ENCODE measurements at regions not wholly inside any gene's neighbourhood (a gene's known extent, or its start where the extent isn't known, plus 50 kb on each side); places are given as distances from the start of the nearest gene placed in this dataset.

GRCh38 chr21:39095681-39096080 lies 87.6 kb downstream of the PSMG1 start:
- no peak overlapping the region for H3K27ac ChIP-seq (replicated peaks)

GRCh38 chr21:39094847-39095579 lies 88.2 kb downstream of the PSMG1 start:
- Histone ChIP-seq H3K27me3 (ENCODE audit: insufficient read depth, poor library complexity, severe bottlenecking) (no peaks in the 10 kb centered on the region), H3K4me3 (replicated peaks; ENCODE audit: insufficient read depth, low read length) (no peak overlapping the region), H3K27ac (replicated peaks) (peak overlapping the region; percentile 59)
- TF ChIP-seq REST (IDR thresholded peaks at IDR 0.05; ENCODE audit: insufficient replicate concordance, low read depth) (no peak), SPI1 (IDR thresholded peaks at IDR 0.05; ENCODE audit: borderline replicate concordance, low read depth) (no peak), POLR2AphosphoS5 (IDR thresholded peaks at IDR 0.05; ENCODE audit: low read depth) (no peak), CTCF (IDR thresholded peaks at IDR 0.05; ENCODE audit: insufficient read depth, low read length) (no peak), GABPA (IDR thresholded peaks at IDR 0.05; ENCODE audit: low read depth) (no peak)
- no peak for DNase-seq (ENCODE audit: low read depth in 1 of 2, low spot score in 1 of 2)

More at GRCh38 chr21:39095681-39096080, 87.6 kb downstream of the PSMG1 start:
- no peak for DNase-seq (ENCODE audit: low read depth in 1 of 2, low spot score in 1 of 2)
- TF ChIP-seq REST (IDR thresholded peaks at IDR 0.05; ENCODE audit: insufficient replicate concordance, low read depth) (no peak), SPI1 (IDR thresholded peaks at IDR 0.05; ENCODE audit: borderline replicate concordance, low read depth) (no peak), CTCF (IDR thresholded peaks at IDR 0.05; ENCODE audit: insufficient read depth, low read length) (no peak), POLR2AphosphoS5 (IDR thresholded peaks at IDR 0.05; ENCODE audit: low read depth) (no peak), GABPA (IDR thresholded peaks at IDR 0.05; ENCODE audit: low read depth) (no peak)
- Histone ChIP-seq H3K4me3 (replicated peaks; ENCODE audit: insufficient read depth, low read length) (no peak overlapping the region), H3K27me3 (ENCODE audit: insufficient read depth, poor library complexity, severe bottlenecking) (no peaks in the 10 kb centered on the region)

GRCh38 chr21:39094087-39094780 lies 89.0 kb downstream of the PSMG1 start:
- peak overlapping the region; percentile 59 for H3K27ac ChIP-seq (replicated peaks)
- TF ChIP-seq REST (IDR thresholded peaks at IDR 0.05; ENCODE audit: insufficient replicate concordance, low read depth) (no peak), SPI1 (IDR thresholded peaks at IDR 0.05; ENCODE audit: borderline replicate concordance, low read depth) (peak; percentile 96)
- DNase-seq (ENCODE audit: low read depth in 1 of 2, low spot score in 1 of 2), result peak; percentile 57
- no peaks in the 10 kb centered on the region for H3K27me3 ChIP-seq (ENCODE audit: insufficient read depth, poor library complexity, severe bottlenecking)
- no peak overlapping the region for H3K4me3 ChIP-seq (replicated peaks; ENCODE audit: insufficient read depth, low read length)

Measured in HL-60 (cell line).